ENCODE measurements at regions not wholly inside any gene's neighbourhood (a gene's known extent, or its start where the extent isn't known, plus 50 kb on each side); places are given as distances from the start of the nearest gene placed in this dataset.

GRCh38 chr11:28471537-28471936 lies 363.3 kb downstream of the METTL15 start:
- no peak for TF ChIP-seq RAD21 (IDR thresholded peaks at IDR 0.05; ENCODE audit: low read depth)
- TF ChIP-seq FOSL1 (IDR thresholded peaks at IDR 0.05; ENCODE audit: low read depth) = no peak
- TF ChIP-seq, protein P1, sequence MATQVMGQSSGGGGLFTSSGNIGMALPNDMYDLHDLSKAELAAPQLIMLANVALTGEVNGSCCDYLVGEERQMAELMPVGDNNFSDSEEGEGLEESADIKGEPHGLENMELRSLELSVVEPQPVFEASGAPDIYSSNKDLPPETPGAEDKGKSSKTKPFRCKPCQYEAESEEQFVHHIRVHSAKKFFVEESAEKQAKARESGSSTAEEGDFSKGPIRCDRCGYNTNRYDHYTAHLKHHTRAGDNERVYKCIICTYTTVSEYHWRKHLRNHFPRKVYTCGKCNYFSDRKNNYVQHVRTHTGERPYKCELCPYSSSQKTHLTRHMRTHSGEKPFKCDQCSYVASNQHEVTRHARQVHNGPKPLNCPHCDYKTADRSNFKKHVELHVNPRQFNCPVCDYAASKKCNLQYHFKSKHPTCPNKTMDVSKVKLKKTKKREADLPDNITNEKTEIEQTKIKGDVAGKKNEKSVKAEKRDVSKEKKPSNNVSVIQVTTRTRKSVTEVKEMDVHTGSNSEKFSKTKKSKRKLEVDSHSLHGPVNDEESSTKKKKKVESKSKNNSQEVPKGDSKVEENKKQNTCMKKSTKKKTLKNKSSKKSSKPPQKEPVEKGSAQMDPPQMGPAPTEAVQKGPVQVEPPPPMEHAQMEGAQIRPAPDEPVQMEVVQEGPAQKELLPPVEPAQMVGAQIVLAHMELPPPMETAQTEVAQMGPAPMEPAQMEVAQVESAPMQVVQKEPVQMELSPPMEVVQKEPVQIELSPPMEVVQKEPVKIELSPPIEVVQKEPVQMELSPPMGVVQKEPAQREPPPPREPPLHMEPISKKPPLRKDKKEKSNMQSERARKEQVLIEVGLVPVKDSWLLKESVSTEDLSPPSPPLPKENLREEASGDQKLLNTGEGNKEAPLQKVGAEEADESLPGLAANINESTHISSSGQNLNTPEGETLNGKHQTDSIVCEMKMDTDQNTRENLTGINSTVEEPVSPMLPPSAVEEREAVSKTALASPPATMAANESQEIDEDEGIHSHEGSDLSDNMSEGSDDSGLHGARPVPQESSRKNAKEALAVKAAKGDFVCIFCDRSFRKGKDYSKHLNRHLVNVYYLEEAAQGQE (IDR thresholded peaks at IDR 0.05; ENCODE audit: low read depth) = no peak
- no peak for TF ChIP-seq POLR2A (IDR thresholded peaks at IDR 0.05; ENCODE audit: borderline replicate concordance, extremely low read depth, insufficient read depth, insufficient read length)
- no peak for TF ChIP-seq CTCF (IDR thresholded peaks at IDR 0.05 in 2 of 3, conservative IDR thresholded peaks at IDR 0.05 in 1 of 3; ENCODE audit: borderline replicate concordance in 1 of 3, insufficient read depth in 1 of 3, low read depth in 2 of 3, low read length in 2 of 3)
- no peak for TF ChIP-seq ZFX (IDR thresholded peaks at IDR 0.05)
- TF ChIP-seq ZNF274 (IDR thresholded peaks at IDR 0.05; ENCODE audit: low read depth, low read length) = no peak
